PC-9 (cell line): ENCODE measurements at regions not wholly inside any gene's neighbourhood (a gene's known extent, or its start where the extent isn't known, plus 50 kb on each side); places are given as distances from the start of the nearest gene placed in this dataset.
"Not testable (repeated sequence)": the region's sequence is repeated elsewhere in the genome, so short reads cannot be mapped to it uniquely, and the experiment has no call there.

Source experiments
- BruUV-seq: library from RNA; stranded (reverse); fragments of 400-500 nt; replicated peaks from 2 replicates; lab custom pipeline; 2021; lab: Mats Ljungman, UMichigan
- CTCF ChIA-PET: fragments of 300-600 bp; sonication (Branson Sonifier 250); formaldehyde crosslinking; loops from one replicate; lab custom pipeline; 2022; ENCODE audit warnings: antibody characterized with exemption; lab: Charles Lee
- POLR2A ChIA-PET: fragments of 300-600 bp; sonication (Branson Sonifier 250); formaldehyde crosslinking; loops from one replicate; lab custom pipeline; 2022; ENCODE audit warnings: antibody characterized with exemption; ENCODE audit not compliant: unreplicated experiment; lab: Charles Lee
- DNase-seq, 2 experiments: peaks; one replicate each; pipeline versions ENCODE4 v3.0.0 to v3.0.0-alpha.2; 2015 to 2022; ENCODE audit warnings: mixed read lengths in 1 of 2
- H2AFZ ChIP-seq: fragments of 200-600 bp; sonication (generic); 2 replicates; pipeline ENCODE4 v1.8.1; 2017; ENCODE audit warnings: antibody characterized with exemption
- H3F3A ChIP-seq: fragments of 200-600 bp; sonication (generic); 2 replicates; pipeline ENCODE4 v1.8.1; 2017; ENCODE audit warnings: antibody characterized with exemption, mild to moderate bottlenecking, low read depth; ENCODE audit not compliant: insufficient read depth
- H3K27ac ChIP-seq: fragments of 200-600 bp; sonication (generic); 2 replicates; pipeline ENCODE4 v1.6.1; 2016; ENCODE audit warnings: mixed run types
- H3K27me3 ChIP-seq: fragments of 200-600 bp; sonication (generic); 2 replicates; pipeline ENCODE4 v1.6.1; 2016; ENCODE audit warnings: low read depth, mixed run types; ENCODE audit not compliant: insufficient read depth
- H3K36me3 ChIP-seq: fragments of 200-600 bp; sonication (generic); 2 replicates; pipeline ENCODE4 v1.6.1; 2016; ENCODE audit warnings: low read depth, mixed run types
- H3K4me1 ChIP-seq: fragments of 200-600 bp; sonication (generic); replicated peaks from 2 replicates; pipeline ENCODE4 v1.6.1; 2016; ENCODE audit warnings: mixed run types; ENCODE audit not compliant: insufficient read depth
- H3K4me2 ChIP-seq: fragments of 200-600 bp; sonication (generic); 2 replicates; pipeline ENCODE4 v1.6.1; 2017; ENCODE audit warnings: mixed run types
- H3K4me3 ChIP-seq: fragments of 200-600 bp; sonication (generic); 2 replicates; pipeline ENCODE4 v1.6.1; 2016; ENCODE audit warnings: mixed run types
- H3K79me2 ChIP-seq: fragments of 200-600 bp; sonication (generic); 2 replicates; pipeline ENCODE4 v1.6.1; 2017; ENCODE audit warnings: low read depth, mixed run types
- H3K9me2 ChIP-seq: fragments of 200-600 bp; sonication (generic); 2 replicates; pipeline ENCODE4 v1.8.1; 2017; ENCODE audit warnings: mild to moderate bottlenecking; ENCODE audit not compliant: insufficient read depth
- H3K9me3 ChIP-seq: fragments of 200-600 bp; sonication (generic); 2 replicates; pipeline ENCODE4 v1.8.1; 2016; ENCODE audit warnings: low read depth; ENCODE audit not compliant: insufficient read depth
- H4K20me1 ChIP-seq: fragments of 200-600 bp; sonication (generic); 2 replicates; pipeline ENCODE4 v1.8.1; 2017; ENCODE audit not compliant: insufficient read depth
- EZH2 ChIP-seq: fragments of 200-600 bp; sonication (generic); IDR thresholded peaks from 2 replicates; pipeline ENCODE4 v1.8.0; 2017; ENCODE audit warnings: antibody characterized with exemption, low read depth
- intact Hi-C: fragments of 100-400 bp; cut with micrococcal nuclease; formaldehyde crosslinking; loops from one replicate; pipeline ENCODE4 v1.10.0; 2022; ENCODE audit not compliant: unreplicated experiment
- TF ChIP-seq, protein P1 (sequence below): fragments of 200-600 bp; sonication (generic); conservative IDR thresholded peaks from 2 replicates; pipeline ENCODE4 v1.6.1; 2017; ENCODE audit warnings: mixed run types, antibody characterized with exemption, mild to moderate bottlenecking, moderate library complexity

DNA sequence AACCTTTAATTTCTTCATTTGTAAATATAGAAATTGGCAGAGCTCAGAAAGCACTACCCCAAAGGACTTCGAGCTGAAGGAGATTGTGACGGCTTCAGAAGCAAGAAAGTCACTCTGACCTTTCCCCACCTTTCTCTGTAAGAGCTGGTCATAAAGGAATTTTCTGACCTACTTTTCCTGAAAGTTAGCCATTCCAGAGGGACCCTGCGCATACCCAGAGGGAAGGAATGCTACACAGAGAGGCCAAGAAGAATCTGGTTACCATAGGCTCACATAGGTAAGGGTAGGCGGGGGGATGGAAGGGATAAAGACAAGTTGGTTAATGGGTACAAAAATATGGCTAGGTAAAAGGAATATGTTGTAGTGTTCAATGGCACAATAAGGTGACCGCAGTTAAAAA, 1080.3 kb downstream of the ZPLD1 start:
- Histone ChIP-seq H3K36me3 (no peaks in the 10 kb centered on the region), H2AFZ (no peak overlapping the region), H3K4me2 (no peak overlapping the region), H3K4me1 (no peaks in the 10 kb centered on the region), H3F3A (no peaks in the 10 kb centered on the region), H3K79me2 (no peaks in the 10 kb centered on the region), H4K20me1 (no peaks in the 10 kb centered on the region), H3K27me3 (no peaks in the 10 kb centered on the region), H3K9me3 (no peaks in the 10 kb centered on the region), H3K27ac (no peak overlapping the region), H3K4me3 (no peak overlapping the region), H3K9me2 (no peaks in the 10 kb centered on the region)
- CTCF ChIA-PET = no interaction called here
- BruUV-seq = no TSS peak
- intact Hi-C loops = no loop called here
- POLR2A ChIA-PET = no interaction called here
- no peak for TF ChIP-seq EZH2
- no peak for DNase-seq

DNA sequence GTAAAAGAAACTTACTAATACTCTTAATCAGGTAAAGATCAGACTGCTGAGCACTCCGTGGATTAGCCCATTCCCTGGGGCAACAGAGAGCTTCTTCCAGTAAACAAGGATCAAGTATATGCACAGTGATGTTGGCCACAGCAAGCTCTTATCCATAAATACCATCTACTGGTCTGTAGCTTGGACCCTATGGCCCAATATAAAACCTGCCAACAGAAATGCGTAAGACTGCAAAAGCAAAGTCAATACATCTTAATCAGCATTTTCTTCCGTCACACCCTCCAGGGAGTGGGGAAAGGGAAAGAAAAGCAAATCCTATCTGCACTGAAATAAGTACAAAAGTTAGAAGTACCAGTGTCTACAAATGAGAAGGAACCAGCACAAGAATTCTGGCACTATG, 1082.1 kb downstream of the ZPLD1 start:
- H3K27me3 ChIP-seq = no peaks in the 10 kb centered on the region
- POLR2A ChIA-PET = no interaction called here
- no peaks in the 10 kb centered on the region for H3K9me3 ChIP-seq
- no peak overlapping the region for H3K27ac ChIP-seq
- intact Hi-C loops = no loop called here
- no peak for DNase-seq
- no peaks in the 10 kb centered on the region for H3F3A ChIP-seq
- H3K36me3 ChIP-seq = no peaks in the 10 kb centered on the region
- H4K20me1 ChIP-seq = no peaks in the 10 kb centered on the region
- CTCF ChIA-PET = no interaction called here
- TF ChIP-seq, protein P1, sequence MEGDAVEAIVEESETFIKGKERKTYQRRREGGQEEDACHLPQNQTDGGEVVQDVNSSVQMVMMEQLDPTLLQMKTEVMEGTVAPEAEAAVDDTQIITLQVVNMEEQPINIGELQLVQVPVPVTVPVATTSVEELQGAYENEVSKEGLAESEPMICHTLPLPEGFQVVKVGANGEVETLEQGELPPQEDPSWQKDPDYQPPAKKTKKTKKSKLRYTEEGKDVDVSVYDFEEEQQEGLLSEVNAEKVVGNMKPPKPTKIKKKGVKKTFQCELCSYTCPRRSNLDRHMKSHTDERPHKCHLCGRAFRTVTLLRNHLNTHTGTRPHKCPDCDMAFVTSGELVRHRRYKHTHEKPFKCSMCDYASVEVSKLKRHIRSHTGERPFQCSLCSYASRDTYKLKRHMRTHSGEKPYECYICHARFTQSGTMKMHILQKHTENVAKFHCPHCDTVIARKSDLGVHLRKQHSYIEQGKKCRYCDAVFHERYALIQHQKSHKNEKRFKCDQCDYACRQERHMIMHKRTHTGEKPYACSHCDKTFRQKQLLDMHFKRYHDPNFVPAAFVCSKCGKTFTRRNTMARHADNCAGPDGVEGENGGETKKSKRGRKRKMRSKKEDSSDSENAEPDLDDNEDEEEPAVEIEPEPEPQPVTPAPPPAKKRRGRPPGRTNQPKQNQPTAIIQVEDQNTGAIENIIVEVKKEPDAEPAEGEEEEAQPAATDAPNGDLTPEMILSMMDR = no peak
- TF ChIP-seq EZH2 = no peak
- no peaks in the 10 kb centered on the region for H3K79me2 ChIP-seq
- BruUV-seq = no TSS peak
- H3K9me2 ChIP-seq = no peaks in the 10 kb centered on the region
- H2AFZ ChIP-seq = no peak overlapping the region
- H3K4me1 ChIP-seq = no peaks in the 10 kb centered on the region
- no peak overlapping the region for H3K4me3 ChIP-seq
- H3K4me2 ChIP-seq = no peak overlapping the region

DNA sequence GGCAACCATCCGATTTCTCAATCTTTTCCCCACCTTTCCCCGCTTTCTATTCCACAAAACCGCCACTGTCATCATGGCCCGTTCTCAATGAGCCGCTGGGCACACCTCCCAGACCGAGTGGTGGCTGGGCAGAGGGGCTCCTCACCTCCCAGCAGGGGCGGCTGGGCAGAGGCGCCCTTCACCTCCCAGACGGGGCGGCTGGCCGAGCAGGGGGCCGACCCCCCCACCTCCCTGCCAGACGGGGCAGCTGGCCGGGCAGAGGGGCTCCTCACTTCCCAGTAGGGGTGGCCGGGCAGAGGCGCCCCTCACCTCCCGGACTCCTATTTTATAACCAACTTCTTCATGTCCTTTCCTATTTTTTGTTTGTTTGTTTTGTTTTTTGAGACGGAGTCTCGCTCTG, 1096.5 kb downstream of the ZPLD1 start:
- H3K4me1 ChIP-seq, H3K9me2 ChIP-seq, H3K4me3 ChIP-seq, H3K36me3 ChIP-seq, POLR2A ChIA-PET, BruUV-seq, CTCF ChIA-PET, DNase-seq, H2AFZ ChIP-seq, H3K4me2 ChIP-seq, H4K20me1 ChIP-seq, H3K9me3 ChIP-seq, intact Hi-C loops, H3K27me3 ChIP-seq, H3F3A ChIP-seq, H3K27ac ChIP-seq, H3K79me2 ChIP-seq: not testable (repeated sequence)

DNA sequence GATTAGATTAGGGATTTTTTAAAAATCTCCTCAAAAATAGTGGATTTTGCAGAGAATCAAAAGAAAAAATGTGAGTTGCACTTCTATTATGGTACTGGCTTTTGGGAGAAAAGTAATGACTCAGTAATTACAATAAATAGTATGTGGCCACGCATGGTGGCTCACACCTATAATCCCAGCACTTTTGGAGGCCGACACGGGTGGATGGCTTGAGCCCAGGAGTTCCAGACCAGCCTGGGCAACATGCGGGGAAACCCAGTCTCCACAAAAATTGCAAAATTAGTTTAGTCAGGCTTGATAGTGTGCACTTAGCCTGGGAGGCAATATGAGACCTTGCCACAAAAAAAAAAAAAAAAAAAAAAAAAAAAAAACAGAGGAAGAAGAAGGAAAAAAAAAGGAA, 1098.2 kb downstream of the ZPLD1 start:
- TF ChIP-seq, protein P1 = no peak
- no peak for TF ChIP-seq EZH2
- intact Hi-C loops = no loop called here
- DNase-seq = no peak
- no TSS peak for BruUV-seq
- Histone ChIP-seq H3K79me2 (no peaks in the 10 kb centered on the region), H3K4me1 (no peaks in the 10 kb centered on the region), H4K20me1 (no peaks in the 10 kb centered on the region), H3K27me3 (no peaks in the 10 kb centered on the region), H3K4me3 (no peak overlapping the region), H3K9me2 (no peaks in the 10 kb centered on the region; the same call in 1 of the 2 replicates), H3F3A (no peaks in the 10 kb centered on the region), H2AFZ (no peak overlapping the region), H3K36me3 (no peaks in the 10 kb centered on the region), H3K9me3 (no peaks in the 10 kb centered on the region), H3K27ac (no peak overlapping the region), H3K4me2 (no peak overlapping the region)
- ChIA-PET POLR2A (interaction anchor here (0.7 kb wide), 1 partner anchor 128 kb away, joined by 21 read pairs; no protein-coding TSS in a partner anchor), CTCF (no interaction called here)
